Cardiac fibroblast (primary cell): ENCODE measurements at regions not wholly inside any gene's neighbourhood (a gene's known extent, or its start where the extent isn't known, plus 50 kb on each side); places are given as distances from the start of the nearest gene placed in this dataset.
"Not testable (repeated sequence)": the region's sequence is repeated elsewhere in the genome, so short reads cannot be mapped to it uniquely, and the experiment has no call there.

Experiments
- DNase-seq, 2 donors: peaks; one replicate each; pipeline versions ENCODE4 v3.0.0 to v3.0.0-alpha.2; 2010; ENCODE audit warnings: low read depth in 2 of 2
- H3K4me3 ChIP-seq, 2 donors: replicated peaks in 1 of 2; 1 replicate in 1 of 2; 2 replicates in 1 of 2; pipeline ENCODE4 v1.5.1; 2011; ENCODE audit warnings: low read depth in 2 of 2, low read length in 2 of 2, mild to moderate bottlenecking in 2 of 2, moderate library complexity in 1 of 2
- CTCF ChIP-seq: IDR thresholded peaks from one replicate; pipeline ENCODE4 v1.5.1; 2011; ENCODE audit warnings: low read depth, mild to moderate bottlenecking, low read length, inconsistent platforms

- TF ChIP-seq CTCF, result no peak
- no peak overlapping the region for H3K4me3 ChIP-seq
- no peak for DNase-seq
Observed at GRCh38 chr14:106792543-106792942, 1266.2 kb downstream of the TMEM121 start.

GRCh38 chr14:106798166-106798565 is 1271.8 kb downstream of the TMEM121 start:
- not testable (repeated sequence) for H3K4me3 ChIP-seq, DNase-seq

GRCh38 chr14:106802413-106803364 is 1276.3 kb downstream of the TMEM121 start:
- TF ChIP-seq CTCF, result no peak
- H3K4me3 ChIP-seq, result no peak overlapping the region
- no peak for DNase-seq

DNA sequence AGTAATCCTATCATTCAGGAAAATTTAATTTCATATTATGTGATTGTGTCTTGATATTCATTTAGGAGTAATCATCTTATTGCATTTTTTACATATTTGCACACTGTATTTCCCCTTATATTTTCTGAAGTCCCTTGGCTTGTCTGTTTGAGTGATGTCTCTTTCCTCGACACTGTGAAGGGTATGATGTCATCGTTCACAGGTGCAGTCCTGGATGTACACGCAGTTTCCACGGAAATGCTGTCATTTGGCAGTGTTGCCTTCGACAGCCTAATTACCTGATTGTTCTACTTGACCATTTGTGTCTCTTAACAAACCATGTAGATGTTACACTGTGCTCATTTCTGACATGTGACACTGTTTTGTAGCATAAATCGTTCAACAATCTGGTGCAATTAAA is 1277.0 kb downstream of the TMEM121 start:
- no peak for TF ChIP-seq CTCF
- H3K4me3 ChIP-seq, result no peak overlapping the region
- no peak for DNase-seq

- TF ChIP-seq CTCF, result no peak
- H3K4me3 ChIP-seq, result no peak overlapping the region
- DNase-seq, result no peak
Observed at GRCh38 chr14:106807493-106807892, 1281.1 kb downstream of the TMEM121 start.

GRCh38 chr14:106808458-106808857 is 1282.1 kb downstream of the TMEM121 start:
- H3K4me3 ChIP-seq, result no peak overlapping the region
- no peak for DNase-seq
- TF ChIP-seq CTCF, result no peak

DNA sequence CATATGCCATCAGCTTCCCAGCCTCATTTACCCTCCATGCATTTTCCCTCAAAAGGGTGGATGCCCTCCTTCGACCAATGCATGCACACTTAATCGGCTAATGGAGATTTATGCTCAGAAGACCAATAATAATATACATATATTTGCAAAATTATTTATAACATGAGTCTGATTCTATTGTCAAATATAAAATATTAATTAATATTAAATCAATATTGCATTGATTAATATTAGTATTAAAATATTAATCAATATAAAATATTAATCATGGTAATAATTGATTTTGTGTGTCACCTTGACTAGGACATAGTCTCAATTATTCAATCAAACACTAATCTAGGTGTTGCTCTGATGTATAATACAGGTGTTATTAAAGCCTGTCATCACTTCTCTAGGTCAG is 1282.5 kb downstream of the TMEM121 start:
- no peak for DNase-seq
- no peak overlapping the region for H3K4me3 ChIP-seq
- TF ChIP-seq CTCF, result no peak
